OCI-LY7 (cell line): ENCODE measurements at regions not wholly inside any gene's neighbourhood (a gene's known extent, or its start where the extent isn't known, plus 50 kb on each side); places are given as distances from the start of the nearest gene placed in this dataset.

ENCODE experiments used
- BruUV-seq: library from RNA; stranded (reverse); fragments of 400-500 nt; replicated peaks from 2 replicates; lab custom pipeline; 2021; lab: Mats Ljungman, UMichigan
- CTCF ChIA-PET: fragments of 300-600 bp; sonication (Branson Sonifier 250); formaldehyde crosslinking; loops from one replicate; lab custom pipeline; 2022; ENCODE audit warnings: antibody characterized with exemption; ENCODE audit not compliant: unreplicated experiment; lab: Charles Lee
- POLR2A ChIA-PET: fragments of 300-600 bp; sonication (Branson Sonifier 250); formaldehyde crosslinking; loops from one replicate; lab custom pipeline; 2022; ENCODE audit warnings: antibody characterized with exemption; lab: Charles Lee
- DNase-seq: peaks from one replicate; pipeline ENCODE4 v3.0.0-alpha.2; 2015; ENCODE audit warnings: low spot score
- H2AFZ ChIP-seq: fragments of 200-600 bp; sonication (generic), shearing (Covaris generic); 2 replicates; pipeline ENCODE4 v1.6.1; 2014; ENCODE audit warnings: mild to moderate bottlenecking, antibody characterized with exemption, low read length, moderate library complexity
- H3K27ac ChIP-seq: fragments of 200-600 bp; sonication (generic); 2 replicates; pipeline ENCODE4 v1.5.1; 2014; ENCODE audit warnings: mixed run types, low read depth, mild to moderate bottlenecking, moderate library complexity, low read length, inconsistent platforms; ENCODE audit not compliant: poor library complexity, severe bottlenecking
- H3K36me3 ChIP-seq: fragments of 200-600 bp; sonication (generic); 2 replicates; pipeline ENCODE4 v1.6.1; 2014; ENCODE audit warnings: mild to moderate bottlenecking, antibody characterized with exemption, low read length, moderate library complexity, mixed read lengths; ENCODE audit not compliant: insufficient read depth
- H3K4me1 ChIP-seq: fragments of 200-600 bp; sonication (generic); 2 replicates; pipeline ENCODE4 v1.5.1; 2014; ENCODE audit warnings: mild to moderate bottlenecking, low read length; ENCODE audit not compliant: insufficient read depth, poor library complexity, severe bottlenecking
- H3K4me2 ChIP-seq: fragments of 200-600 bp; sonication (generic); 2 replicates; pipeline ENCODE4 v1.6.1; 2014; ENCODE audit warnings: mild to moderate bottlenecking, low read length
- H3K4me3 ChIP-seq: fragments of 200-600 bp; sonication (generic); 2 replicates; pipeline ENCODE4 v1.5.1; 2014; ENCODE audit warnings: mild to moderate bottlenecking, low read depth, low read length; ENCODE audit not compliant: poor library complexity, severe bottlenecking
- H3K79me2 ChIP-seq: fragments of 200-600 bp; sonication (generic); 2 replicates; pipeline ENCODE4 v1.6.1; 2016; ENCODE audit warnings: low read depth, mild to moderate bottlenecking, low read length, moderate library complexity, mixed read lengths; ENCODE audit not compliant: insufficient read depth
- H3K9me2 ChIP-seq: fragments of 200-600 bp; sonication (generic); 2 replicates; pipeline ENCODE4 v1.6.1; 2016; ENCODE audit warnings: mild to moderate bottlenecking, low read length, mixed read lengths; ENCODE audit not compliant: insufficient read depth
- H3K9me3 ChIP-seq: fragments of 200-600 bp; sonication (generic); 2 replicates; pipeline ENCODE4 v1.6.1; 2014; ENCODE audit warnings: mild to moderate bottlenecking, mixed run types, low read length, mixed read lengths
- H4K20me1 ChIP-seq: fragments of 200-600 bp; sonication (generic); 2 replicates; pipeline ENCODE4 v1.6.1; 2014; ENCODE audit warnings: mild to moderate bottlenecking, antibody characterized with exemption, low read length, moderate library complexity, mixed read lengths; ENCODE audit not compliant: insufficient read depth
- EZH2phosphoT487 ChIP-seq: fragments of 200-600 bp; sonication (generic); IDR thresholded peaks from 2 replicates; pipeline ENCODE4 v1.6.1; 2018; ENCODE audit warnings: low read depth, borderline replicate concordance, mild to moderate bottlenecking, mixed run types, antibody characterized with exemption, low read length, moderate library complexity, mixed read lengths
- intact Hi-C: fragments of 100-400 bp; cut with micrococcal nuclease; formaldehyde crosslinking; loops from one replicate; pipeline ENCODE4 v1.10.0; 2022; ENCODE audit not compliant: unreplicated experiment
- TF ChIP-seq, protein P1 (sequence below): fragments of 200-600 bp; sonication (generic); conservative IDR thresholded peaks from 2 replicates; pipeline ENCODE4 v1.5.1; 2014; ENCODE audit warnings: mild to moderate bottlenecking, antibody characterized with exemption, low read length, moderate library complexity, mixed read lengths

DNA sequence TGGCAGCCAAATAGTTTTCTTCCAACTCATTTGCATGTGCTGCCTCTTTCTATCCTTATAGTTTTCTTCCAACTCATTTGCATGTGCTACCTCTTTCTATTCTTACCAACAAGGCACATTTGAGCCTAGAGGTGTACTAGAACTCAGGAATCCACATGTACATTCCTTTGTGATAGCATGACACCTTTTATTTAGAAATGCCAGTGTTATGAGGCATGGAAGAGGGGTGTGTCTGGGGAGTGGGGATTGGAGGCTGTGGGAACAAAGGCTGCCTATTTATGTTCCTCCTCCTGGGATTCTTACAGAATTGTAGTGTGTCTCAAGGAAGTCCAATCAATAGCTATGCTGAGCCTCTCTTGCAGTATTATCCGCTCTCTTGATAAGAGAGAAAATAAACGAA lies 966.7 kb downstream of the PCDH17 start:
- no TSS peak for BruUV-seq
- no peak overlapping the region for H3K4me3 ChIP-seq
- DNase-seq: no peak
- TF ChIP-seq, protein P1, sequence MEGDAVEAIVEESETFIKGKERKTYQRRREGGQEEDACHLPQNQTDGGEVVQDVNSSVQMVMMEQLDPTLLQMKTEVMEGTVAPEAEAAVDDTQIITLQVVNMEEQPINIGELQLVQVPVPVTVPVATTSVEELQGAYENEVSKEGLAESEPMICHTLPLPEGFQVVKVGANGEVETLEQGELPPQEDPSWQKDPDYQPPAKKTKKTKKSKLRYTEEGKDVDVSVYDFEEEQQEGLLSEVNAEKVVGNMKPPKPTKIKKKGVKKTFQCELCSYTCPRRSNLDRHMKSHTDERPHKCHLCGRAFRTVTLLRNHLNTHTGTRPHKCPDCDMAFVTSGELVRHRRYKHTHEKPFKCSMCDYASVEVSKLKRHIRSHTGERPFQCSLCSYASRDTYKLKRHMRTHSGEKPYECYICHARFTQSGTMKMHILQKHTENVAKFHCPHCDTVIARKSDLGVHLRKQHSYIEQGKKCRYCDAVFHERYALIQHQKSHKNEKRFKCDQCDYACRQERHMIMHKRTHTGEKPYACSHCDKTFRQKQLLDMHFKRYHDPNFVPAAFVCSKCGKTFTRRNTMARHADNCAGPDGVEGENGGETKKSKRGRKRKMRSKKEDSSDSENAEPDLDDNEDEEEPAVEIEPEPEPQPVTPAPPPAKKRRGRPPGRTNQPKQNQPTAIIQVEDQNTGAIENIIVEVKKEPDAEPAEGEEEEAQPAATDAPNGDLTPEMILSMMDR: no peak
- no peak for TF ChIP-seq EZH2phosphoT487
- H3K9me3 ChIP-seq: no peaks in the 10 kb centered on the region
- POLR2A ChIA-PET: no interaction called here
- intact Hi-C loops: no loop called here
- H3K27ac ChIP-seq: no peak overlapping the region
- no peaks in the 10 kb centered on the region for H3K4me1 ChIP-seq
- no peaks in the 10 kb centered on the region for H3K36me3 ChIP-seq
- no peaks in the 10 kb centered on the region for H4K20me1 ChIP-seq
- no peak overlapping the region for H3K4me2 ChIP-seq
- H3K9me2 ChIP-seq: no peaks in the 10 kb centered on the region
- H3K79me2 ChIP-seq: no peaks in the 10 kb centered on the region
- CTCF ChIA-PET: no interaction called here
- no peak overlapping the region for H2AFZ ChIP-seq

DNA sequence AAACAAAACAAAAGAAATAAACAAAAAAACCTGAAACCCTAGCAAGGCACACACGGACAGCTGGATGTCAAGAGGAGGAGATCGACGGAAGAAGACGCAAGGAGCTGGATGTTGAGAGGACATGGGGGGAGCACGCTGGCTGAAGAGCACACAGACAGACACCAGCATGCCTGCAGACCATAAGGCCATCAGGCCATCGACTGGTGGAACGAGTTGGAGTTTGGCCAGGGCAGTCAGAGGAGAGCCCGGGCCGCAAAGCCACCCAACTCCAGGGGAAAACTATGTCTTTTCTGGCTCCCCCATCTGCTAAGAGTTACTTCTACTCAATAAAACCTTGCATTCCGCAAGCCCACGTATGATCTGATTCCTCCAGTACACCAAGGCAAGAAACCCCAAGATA lies 979.6 kb downstream of the PCDH17 start:
- CTCF ChIA-PET: no interaction called here
- no peak overlapping the region for H3K27ac ChIP-seq
- BruUV-seq: no TSS peak
- no peaks in the 10 kb centered on the region for H3K9me3 ChIP-seq
- H3K36me3 ChIP-seq: no peaks in the 10 kb centered on the region
- no peak overlapping the region for H3K4me2 ChIP-seq
- H3K4me1 ChIP-seq: no peaks in the 10 kb centered on the region
- no peaks in the 10 kb centered on the region for H4K20me1 ChIP-seq
- no peak overlapping the region for H3K4me3 ChIP-seq
- no peaks in the 10 kb centered on the region for H3K79me2 ChIP-seq
- no peaks in the 10 kb centered on the region for H3K9me2 ChIP-seq
- no peak for DNase-seq
- intact Hi-C loops: no loop called here
- H2AFZ ChIP-seq: no peak overlapping the region
- TF ChIP-seq EZH2phosphoT487: no peak
- TF ChIP-seq, protein P1: no peak
- POLR2A ChIA-PET: no interaction called here

DNA sequence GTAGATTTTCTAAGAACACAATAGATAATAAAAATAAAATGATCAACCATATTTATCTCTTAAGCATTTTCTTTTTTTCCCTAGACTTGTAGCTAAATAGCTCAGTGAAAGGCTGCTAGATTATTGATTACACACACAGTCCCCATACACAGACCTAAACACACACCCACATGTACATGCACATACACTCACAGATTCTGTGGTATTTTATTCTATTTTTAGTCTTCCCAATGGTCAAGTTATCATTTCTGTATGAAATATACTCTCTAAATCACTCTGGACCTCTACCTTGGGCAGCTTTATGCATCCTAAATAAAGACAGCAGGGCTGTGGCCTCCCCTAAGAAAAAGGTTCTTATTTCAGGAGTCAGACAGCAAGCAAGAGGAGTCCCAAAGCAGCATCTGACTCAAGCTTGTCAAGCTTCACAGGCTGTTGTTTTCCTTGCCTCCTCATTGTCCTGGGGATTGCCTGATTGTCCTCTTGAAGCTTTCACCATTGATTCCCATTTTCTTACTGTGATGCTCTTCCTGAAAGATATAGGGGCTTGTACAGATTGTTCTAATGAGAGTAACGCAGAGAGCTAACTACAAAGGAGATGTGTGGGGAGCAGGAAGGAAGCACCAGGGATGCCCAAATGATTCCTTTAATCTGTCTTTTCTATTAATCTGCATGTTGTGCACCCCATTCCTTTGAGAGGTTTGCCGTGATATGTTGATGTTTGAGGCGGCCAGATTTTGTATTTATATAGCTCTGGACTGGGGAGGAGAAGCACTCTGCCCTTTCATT lies 986.5 kb downstream of the PCDH17 start:
- no peak for DNase-seq
- H3K36me3 ChIP-seq: no peaks in the 10 kb centered on the region
- POLR2A ChIA-PET: interaction anchor here (0.6 kb wide), 1 partner anchor 89 kb away, joined by 4 read pairs; no protein-coding TSS in a partner anchor
- no peak overlapping the region for H2AFZ ChIP-seq
- H3K79me2 ChIP-seq: no peaks in the 10 kb centered on the region
- no peak for TF ChIP-seq EZH2phosphoT487
- TF ChIP-seq, protein P1: no peak
- H4K20me1 ChIP-seq: no peaks in the 10 kb centered on the region
- no peak overlapping the region for H3K4me3 ChIP-seq
- no TSS peak for BruUV-seq
- H3K9me3 ChIP-seq: no peaks in the 10 kb centered on the region
- H3K4me1 ChIP-seq: no peaks in the 10 kb centered on the region
- intact Hi-C loops: no loop called here
- CTCF ChIA-PET: no interaction called here
- no peak overlapping the region for H3K27ac ChIP-seq
- H3K9me2 ChIP-seq: no peaks in the 10 kb centered on the region
- H3K4me2 ChIP-seq: no peak overlapping the region
